ENCODE measurements at regions not wholly inside any gene's neighbourhood (a gene's known extent, or its start where the extent isn't known, plus 50 kb on each side); places are given as distances from the start of the nearest gene placed in this dataset.

DNA sequence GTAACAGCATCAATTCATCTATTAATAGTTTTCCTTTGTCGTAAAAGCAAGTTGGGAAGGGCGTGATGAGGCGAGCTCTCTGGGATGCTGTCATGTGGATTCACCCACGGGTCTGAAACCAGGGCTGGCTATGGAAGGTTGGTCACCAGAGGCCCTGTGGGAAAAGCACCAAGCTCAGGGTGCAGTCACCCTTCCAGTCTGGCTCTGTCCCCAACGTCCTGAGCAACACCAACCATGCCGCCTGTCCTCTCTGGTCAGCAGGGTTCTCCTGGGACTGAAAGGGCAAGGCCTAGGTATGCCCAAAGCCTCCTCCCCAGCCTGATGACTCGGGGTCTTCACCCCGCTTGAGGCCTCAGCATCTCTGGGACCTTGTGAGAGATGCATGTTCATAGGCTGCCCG, 97.2 kb upstream of the MSX1 start:
- no peak for TF ChIP-seq POLR2A (IDR thresholded peaks at IDR 0.05)
- TF ChIP-seq, protein P1, sequence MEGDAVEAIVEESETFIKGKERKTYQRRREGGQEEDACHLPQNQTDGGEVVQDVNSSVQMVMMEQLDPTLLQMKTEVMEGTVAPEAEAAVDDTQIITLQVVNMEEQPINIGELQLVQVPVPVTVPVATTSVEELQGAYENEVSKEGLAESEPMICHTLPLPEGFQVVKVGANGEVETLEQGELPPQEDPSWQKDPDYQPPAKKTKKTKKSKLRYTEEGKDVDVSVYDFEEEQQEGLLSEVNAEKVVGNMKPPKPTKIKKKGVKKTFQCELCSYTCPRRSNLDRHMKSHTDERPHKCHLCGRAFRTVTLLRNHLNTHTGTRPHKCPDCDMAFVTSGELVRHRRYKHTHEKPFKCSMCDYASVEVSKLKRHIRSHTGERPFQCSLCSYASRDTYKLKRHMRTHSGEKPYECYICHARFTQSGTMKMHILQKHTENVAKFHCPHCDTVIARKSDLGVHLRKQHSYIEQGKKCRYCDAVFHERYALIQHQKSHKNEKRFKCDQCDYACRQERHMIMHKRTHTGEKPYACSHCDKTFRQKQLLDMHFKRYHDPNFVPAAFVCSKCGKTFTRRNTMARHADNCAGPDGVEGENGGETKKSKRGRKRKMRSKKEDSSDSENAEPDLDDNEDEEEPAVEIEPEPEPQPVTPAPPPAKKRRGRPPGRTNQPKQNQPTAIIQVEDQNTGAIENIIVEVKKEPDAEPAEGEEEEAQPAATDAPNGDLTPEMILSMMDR (IDR thresholded peaks at IDR 0.05) = no peak
